Glutamatergic neuron (in vitro differentiated cells): ENCODE measurements at regions not wholly inside any gene's neighbourhood (a gene's known extent, or its start where the extent isn't known, plus 50 kb on each side); places are given as distances from the start of the nearest gene placed in this dataset.

ENCODE experiments used
- DNase-seq: peaks from one replicate; pipeline ENCODE4 v3.0.0; 2022
- H3K27ac Mint-ChIP-seq: one replicate; pipeline ENCODE4 v1.8.0; 2020; ENCODE audit warnings: mild to moderate bottlenecking, mixed read lengths, inconsistent platforms; ENCODE audit not compliant: unreplicated experiment
- H3K27me3 Mint-ChIP-seq: one replicate; pipeline ENCODE4 v1.8.0; 2020; ENCODE audit warnings: mild to moderate bottlenecking, moderate library complexity, mixed read lengths, inconsistent platforms; ENCODE audit not compliant: unreplicated experiment
- H3K36me3 Mint-ChIP-seq: one replicate; pipeline ENCODE4 v1.8.0; 2020; ENCODE audit warnings: mild to moderate bottlenecking, mixed read lengths, inconsistent platforms; ENCODE audit not compliant: unreplicated experiment
- H3K4me1 Mint-ChIP-seq: one replicate; pipeline ENCODE4 v1.8.0; 2020; ENCODE audit warnings: mild to moderate bottlenecking, low read depth, mixed read lengths, inconsistent platforms; ENCODE audit not compliant: unreplicated experiment
- H3K4me3 Mint-ChIP-seq: one replicate; pipeline ENCODE4 v1.8.0; 2020; ENCODE audit warnings: mild to moderate bottlenecking, mixed read lengths, inconsistent platforms; ENCODE audit not compliant: unreplicated experiment
- H3K9me3 Mint-ChIP-seq: one replicate; pipeline ENCODE4 v1.8.0; 2020; ENCODE audit warnings: mild to moderate bottlenecking, moderate library complexity, mixed read lengths, inconsistent platforms; ENCODE audit not compliant: unreplicated experiment
- TF ChIP-seq, protein P1 (sequence below): fragments of 200-600 bp; sonication (generic); IDR thresholded peaks from one replicate; pipeline ENCODE4 v1.5.0; 2021; ENCODE audit not compliant: partially characterized antibody, unreplicated experiment

DNA sequence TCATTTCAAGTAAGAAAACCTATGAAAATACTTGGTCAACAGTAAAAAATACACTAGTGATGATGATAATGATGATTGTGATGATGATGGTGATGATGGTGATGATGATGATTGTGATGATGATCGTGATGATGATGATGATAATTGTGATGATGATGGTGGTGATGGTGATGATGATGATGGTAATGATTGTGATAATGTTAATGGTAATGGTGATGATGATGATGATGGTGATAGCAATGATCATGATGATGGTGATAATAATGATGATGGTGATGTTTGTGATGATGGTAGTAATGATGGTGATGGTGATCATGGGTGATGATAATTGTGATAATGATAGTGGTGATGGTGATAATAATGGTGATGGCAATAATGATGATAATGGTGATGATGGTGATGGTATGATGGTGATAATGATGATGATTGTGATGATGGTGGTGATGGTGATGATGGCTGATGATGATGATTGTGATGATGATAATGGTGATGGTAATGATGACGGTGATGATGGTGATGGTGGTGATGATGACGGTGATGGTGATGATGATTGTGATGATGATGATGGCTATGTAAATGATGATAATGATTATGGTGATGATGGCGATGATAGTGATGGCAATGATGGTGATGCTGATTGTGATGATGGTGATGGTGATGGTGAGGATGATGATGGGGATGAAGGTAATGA, 62.1 kb downstream of the VCX3A start:
- no peaks in the 10 kb centered on the region for H3K27me3 Mint-ChIP-seq
- TF ChIP-seq, protein P1, sequence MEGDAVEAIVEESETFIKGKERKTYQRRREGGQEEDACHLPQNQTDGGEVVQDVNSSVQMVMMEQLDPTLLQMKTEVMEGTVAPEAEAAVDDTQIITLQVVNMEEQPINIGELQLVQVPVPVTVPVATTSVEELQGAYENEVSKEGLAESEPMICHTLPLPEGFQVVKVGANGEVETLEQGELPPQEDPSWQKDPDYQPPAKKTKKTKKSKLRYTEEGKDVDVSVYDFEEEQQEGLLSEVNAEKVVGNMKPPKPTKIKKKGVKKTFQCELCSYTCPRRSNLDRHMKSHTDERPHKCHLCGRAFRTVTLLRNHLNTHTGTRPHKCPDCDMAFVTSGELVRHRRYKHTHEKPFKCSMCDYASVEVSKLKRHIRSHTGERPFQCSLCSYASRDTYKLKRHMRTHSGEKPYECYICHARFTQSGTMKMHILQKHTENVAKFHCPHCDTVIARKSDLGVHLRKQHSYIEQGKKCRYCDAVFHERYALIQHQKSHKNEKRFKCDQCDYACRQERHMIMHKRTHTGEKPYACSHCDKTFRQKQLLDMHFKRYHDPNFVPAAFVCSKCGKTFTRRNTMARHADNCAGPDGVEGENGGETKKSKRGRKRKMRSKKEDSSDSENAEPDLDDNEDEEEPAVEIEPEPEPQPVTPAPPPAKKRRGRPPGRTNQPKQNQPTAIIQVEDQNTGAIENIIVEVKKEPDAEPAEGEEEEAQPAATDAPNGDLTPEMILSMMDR = no peak
- H3K4me3 Mint-ChIP-seq = no peak overlapping the region

DNA sequence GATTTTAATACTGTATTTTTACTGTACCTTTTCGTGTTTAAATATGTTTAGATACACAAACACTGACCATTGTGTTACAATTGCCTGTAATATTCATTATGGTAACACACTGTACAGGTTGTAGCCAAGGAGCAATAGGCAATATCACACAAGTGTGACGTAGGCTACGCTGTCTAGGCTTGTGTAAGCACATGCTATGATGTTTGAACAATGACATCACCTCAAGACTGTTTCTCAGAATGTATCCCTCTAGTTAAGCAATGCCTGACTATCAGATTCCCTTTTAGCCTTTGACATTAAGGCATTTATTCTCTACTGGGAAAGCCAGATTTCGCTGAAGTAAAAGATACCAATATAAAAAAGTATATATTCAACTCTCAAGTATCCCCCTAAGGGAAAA, 66.2 kb downstream of the VCX3A start:
- no peak overlapping the region for H3K27ac Mint-ChIP-seq
- H3K4me3 Mint-ChIP-seq = no peak overlapping the region
- H3K36me3 Mint-ChIP-seq = no peaks in the 10 kb centered on the region
- no peak for DNase-seq
- no peaks in the 10 kb centered on the region for H3K4me1 Mint-ChIP-seq
- TF ChIP-seq, protein P1 = no peak
- no peaks in the 10 kb centered on the region for H3K9me3 Mint-ChIP-seq
- H3K27me3 Mint-ChIP-seq = no peaks in the 10 kb centered on the region

More for the DNA sequence above, 62.1 kb downstream of the VCX3A start:
- H3K4me1 Mint-ChIP-seq = no peaks in the 10 kb centered on the region
- no peaks in the 10 kb centered on the region for H3K9me3 Mint-ChIP-seq
- H3K27ac Mint-ChIP-seq = no peak overlapping the region
- DNase-seq = no peak
- H3K36me3 Mint-ChIP-seq = no peaks in the 10 kb centered on the region

DNA sequence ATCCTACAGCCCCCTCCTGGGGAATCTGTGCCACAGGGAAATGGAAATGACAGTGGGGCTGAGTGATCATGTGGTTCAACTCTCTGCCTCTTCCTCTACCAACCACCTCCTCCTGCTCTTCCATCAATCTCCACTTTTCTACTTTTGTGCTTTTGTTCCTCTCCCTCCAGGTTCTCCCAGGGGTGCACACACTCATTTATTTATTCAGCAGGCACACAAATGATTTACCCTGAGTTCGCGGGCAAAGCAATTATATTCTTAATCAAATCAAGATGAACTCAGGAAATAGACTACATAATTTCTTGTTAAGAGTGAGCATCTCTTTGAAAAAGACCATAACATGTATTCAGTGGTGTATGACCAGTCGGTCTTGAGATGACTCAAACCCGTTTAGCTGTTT, 69.2 kb downstream of the VCX3A start:
- DNase-seq = no peak
- no peaks in the 10 kb centered on the region for H3K9me3 Mint-ChIP-seq
- no peaks in the 10 kb centered on the region for H3K27me3 Mint-ChIP-seq
- H3K27ac Mint-ChIP-seq = no peak overlapping the region
- H3K4me1 Mint-ChIP-seq = no peaks in the 10 kb centered on the region
- no peaks in the 10 kb centered on the region for H3K36me3 Mint-ChIP-seq
- TF ChIP-seq, protein P1 = no peak
- H3K4me3 Mint-ChIP-seq = no peak overlapping the region

DNA sequence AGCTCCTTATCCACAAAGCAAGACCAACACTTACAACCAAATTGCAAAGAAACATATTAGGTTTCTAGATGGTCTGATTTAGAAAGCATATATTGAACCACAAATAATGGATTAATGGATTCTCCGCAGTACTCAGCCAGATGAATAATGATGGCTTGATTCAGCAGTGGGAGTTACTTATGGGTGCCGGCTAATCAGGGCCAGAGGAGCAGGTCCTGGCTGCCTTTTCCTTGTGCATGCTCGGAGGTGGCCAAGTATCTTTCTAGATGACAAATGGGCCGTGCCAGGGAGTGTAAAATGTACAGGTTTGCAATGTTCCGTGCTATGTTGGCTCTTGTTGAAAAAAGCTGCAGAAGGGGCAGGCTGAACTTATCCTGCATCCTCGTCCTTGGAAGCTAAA, 70.2 kb downstream of the VCX3A start:
- Mint-ChIP-seq H3K36me3 (no peaks in the 10 kb centered on the region), H3K4me3 (no peak overlapping the region), H3K27ac (no peak overlapping the region), H3K27me3 (no peaks in the 10 kb centered on the region), H3K9me3 (no peaks in the 10 kb centered on the region), H3K4me1 (no peaks in the 10 kb centered on the region)
- DNase-seq = no peak
- TF ChIP-seq, protein P1 = no peak

DNA sequence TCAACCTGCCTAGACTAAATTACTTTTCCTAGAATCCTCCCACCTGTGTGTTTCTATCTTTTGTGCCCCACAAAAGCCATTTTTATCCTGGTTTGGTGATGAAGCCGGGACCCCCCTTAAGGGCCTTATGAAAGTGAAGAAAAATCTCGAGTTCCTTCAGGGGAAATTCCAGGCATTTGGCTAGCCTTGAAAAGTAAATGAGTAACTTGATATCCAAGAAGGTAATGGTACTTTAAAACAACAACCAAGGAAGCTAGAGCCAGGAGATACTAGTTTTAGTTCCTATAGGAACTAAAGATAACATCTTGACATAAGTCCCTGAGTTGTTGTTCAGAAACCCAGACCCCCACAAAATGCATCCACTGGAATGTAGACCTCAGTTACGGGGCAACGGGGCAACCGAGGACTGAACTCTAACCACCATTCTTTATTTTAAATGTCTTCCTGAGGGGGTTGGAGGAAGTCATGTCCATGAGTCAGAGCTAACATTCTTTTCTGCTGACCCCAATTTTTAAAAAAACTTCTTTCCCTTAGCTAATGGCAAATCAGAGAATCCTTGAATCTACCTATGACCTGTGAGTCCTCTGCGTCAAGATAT, 73.9 kb downstream of the VCX3A start:
- Mint-ChIP-seq H3K4me3 (no peak overlapping the region), H3K27me3 (no peaks in the 10 kb centered on the region), H3K4me1 (no peaks in the 10 kb centered on the region), H3K36me3 (no peaks in the 10 kb centered on the region), H3K9me3 (no peaks in the 10 kb centered on the region), H3K27ac (no peak overlapping the region)
- TF ChIP-seq, protein P1 = no peak
- no peak for DNase-seq
